Esophagus (tissue), 2 donors: ENCODE measurements at regions not wholly inside any gene's neighbourhood (a gene's known extent, or its start where the extent isn't known, plus 50 kb on each side); places are given as distances from the start of the nearest gene placed in this dataset.

ENCODE experiments used
- H3K27ac ChIP-seq, 2 donors: one replicate each; pipeline ENCODE4 v1.5.1; 2013; ENCODE audit warnings: low read depth in 2 of 2, mild to moderate bottlenecking in 2 of 2, inconsistent platforms in 1 of 2, low read length in 1 of 2, moderate library complexity in 1 of 2
- H3K27me3 ChIP-seq, 2 donors: one replicate each; pipeline ENCODE4 v1.6.1; 2013; ENCODE audit warnings: low read length in 2 of 2, control low read depth in 1 of 2, mild to moderate bottlenecking in 1 of 2; ENCODE audit not compliant: insufficient read depth in 2 of 2, control insufficient read depth in 1 of 2
- H3K36me3 ChIP-seq, 2 donors: one replicate each; pipeline ENCODE4 v1.6.1; 2013; ENCODE audit warnings: low read length in 1 of 2; ENCODE audit not compliant: control insufficient read depth in 2 of 2, insufficient read depth in 2 of 2
- H3K4me1 ChIP-seq, 2 donors: one replicate each; pipeline ENCODE4 v1.6.1; 2013; ENCODE audit warnings: low read length in 1 of 2; ENCODE audit not compliant: control insufficient read depth in 2 of 2, insufficient read depth in 2 of 2
- H3K4me3 ChIP-seq, 2 donors: one replicate each; pipeline ENCODE4 v1.5.1; 2013; ENCODE audit warnings: low read length in 2 of 2, mild to moderate bottlenecking in 2 of 2, low read depth in 1 of 2, moderate library complexity in 1 of 2
- H3K9me3 ChIP-seq, 2 donors: one replicate each; pipeline ENCODE4 v1.6.1; 2013; ENCODE audit warnings: mild to moderate bottlenecking in 2 of 2, low read depth in 1 of 2, low read length in 1 of 2, moderate library complexity in 1 of 2; ENCODE audit not compliant: control insufficient read depth in 2 of 2, insufficient read depth in 1 of 2
- WGBS, 2 donors: extraction: QIAGEN DNeasy Blood & Tissue Kit; methylation state at CpG; one replicate each; pipeline ENCODE4 v1.1.7; 2013; 5-methylcytosine and 5-hydroxymethylcytosine counted together
- donor health status: healthy with polysubstance abuse.
- donor health status: Bipolar disorder and iron deficiency.

- no peaks in the 10 kb centered on the region for H3K27me3 ChIP-seq
- no peaks in the 10 kb centered on the region for H3K4me1 ChIP-seq
- H3K4me3 ChIP-seq: no peak overlapping the region
- peaks cover 4% of the 10 kb centered on the region in 2 donors for H3K9me3 ChIP-seq
- H3K27ac ChIP-seq: no peak overlapping the region
- no peaks in the 10 kb centered on the region for H3K36me3 ChIP-seq
- WGBS, 2 donors: 60 to 61% methylated on average over 3 of the region's 3 CpGs
Observed at GRCh38 chr19:27918818-27919217, 1294.1 kb downstream of the UQCRFS1 start.

DNA sequence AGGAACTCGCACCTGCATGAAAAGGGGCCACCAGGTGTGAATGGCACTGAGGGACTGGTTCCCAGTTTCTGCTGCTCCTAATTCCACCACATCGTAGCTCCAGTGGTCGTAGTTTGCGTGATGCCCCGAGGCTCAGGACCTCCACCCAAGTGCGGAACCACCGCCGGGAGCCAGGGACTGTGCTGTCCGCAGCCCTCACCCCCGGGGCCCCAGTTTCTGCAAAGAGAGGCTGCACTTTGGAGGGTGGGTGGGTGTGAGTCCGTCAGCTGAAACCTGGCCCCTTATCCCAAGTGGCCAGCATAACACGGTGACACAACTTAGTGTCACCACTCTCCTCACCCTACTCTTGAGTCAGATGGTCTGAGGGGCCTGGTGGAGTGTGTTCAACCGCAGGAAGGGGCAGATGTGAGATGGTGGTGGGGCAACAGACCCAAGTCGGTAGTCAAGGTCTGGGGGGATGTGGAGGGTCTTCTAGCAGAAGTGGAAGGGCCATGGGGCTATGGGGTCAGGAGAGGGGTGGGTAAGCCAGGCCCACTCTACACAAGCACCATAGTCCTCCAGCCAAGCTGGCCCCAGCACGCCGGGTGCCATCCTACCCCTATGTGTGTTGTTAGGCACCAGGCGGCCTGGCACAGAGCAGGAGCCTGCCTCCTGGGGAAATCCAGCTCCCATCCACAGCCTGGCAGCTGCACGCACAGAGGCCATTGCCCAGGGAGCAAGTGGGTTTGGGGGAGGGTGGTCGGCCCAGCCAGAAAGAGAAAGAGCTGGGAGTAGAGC lies 1301.6 kb downstream of the UQCRFS1 start:
- 89 to 90% methylated on average over 19 of the region's 19 CpGs for WGBS, 2 donors
- no peak overlapping the region for H3K27ac ChIP-seq
- H3K4me1 ChIP-seq: no peaks in the 10 kb centered on the region
- H3K9me3 ChIP-seq: peaks cover 12 to 21% of the 10 kb centered on the region in 2 donors
- H3K4me3 ChIP-seq: no peak overlapping the region
- H3K27me3 ChIP-seq: no peaks in the 10 kb centered on the region
- H3K36me3 ChIP-seq: no peaks in the 10 kb centered on the region

DNA sequence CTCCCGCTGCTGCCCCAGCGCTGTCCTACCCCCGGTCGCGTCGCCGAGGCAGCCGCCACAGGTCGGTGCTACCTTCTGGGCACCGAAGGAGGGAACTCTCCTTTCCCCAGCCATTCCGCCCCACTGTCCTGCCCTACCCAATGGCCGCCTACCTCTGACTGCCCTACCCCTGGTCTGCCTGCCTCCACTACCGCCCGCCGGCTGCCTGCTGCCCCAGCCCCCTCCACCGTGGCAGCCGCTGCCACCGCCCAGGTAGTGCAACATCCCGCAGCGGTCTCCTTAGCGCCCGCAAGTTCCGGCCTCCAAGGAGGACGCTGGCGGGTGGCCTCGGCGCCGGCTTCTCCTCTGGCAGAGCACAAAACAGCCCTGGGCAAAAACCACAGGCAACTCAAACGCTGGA lies 1303.1 kb downstream of the UQCRFS1 start:
- H3K36me3 ChIP-seq: no peaks in the 10 kb centered on the region
- no peak overlapping the region for H3K27ac ChIP-seq
- no peaks in the 10 kb centered on the region for H3K27me3 ChIP-seq
- 92 to 94% methylated on average over 29 of the region's 29 CpGs for WGBS, 2 donors
- H3K4me3 ChIP-seq: no peak overlapping the region
- no peaks in the 10 kb centered on the region for H3K4me1 ChIP-seq
- H3K9me3 ChIP-seq: peaks cover 12 to 21% of the 10 kb centered on the region in 2 donors

DNA sequence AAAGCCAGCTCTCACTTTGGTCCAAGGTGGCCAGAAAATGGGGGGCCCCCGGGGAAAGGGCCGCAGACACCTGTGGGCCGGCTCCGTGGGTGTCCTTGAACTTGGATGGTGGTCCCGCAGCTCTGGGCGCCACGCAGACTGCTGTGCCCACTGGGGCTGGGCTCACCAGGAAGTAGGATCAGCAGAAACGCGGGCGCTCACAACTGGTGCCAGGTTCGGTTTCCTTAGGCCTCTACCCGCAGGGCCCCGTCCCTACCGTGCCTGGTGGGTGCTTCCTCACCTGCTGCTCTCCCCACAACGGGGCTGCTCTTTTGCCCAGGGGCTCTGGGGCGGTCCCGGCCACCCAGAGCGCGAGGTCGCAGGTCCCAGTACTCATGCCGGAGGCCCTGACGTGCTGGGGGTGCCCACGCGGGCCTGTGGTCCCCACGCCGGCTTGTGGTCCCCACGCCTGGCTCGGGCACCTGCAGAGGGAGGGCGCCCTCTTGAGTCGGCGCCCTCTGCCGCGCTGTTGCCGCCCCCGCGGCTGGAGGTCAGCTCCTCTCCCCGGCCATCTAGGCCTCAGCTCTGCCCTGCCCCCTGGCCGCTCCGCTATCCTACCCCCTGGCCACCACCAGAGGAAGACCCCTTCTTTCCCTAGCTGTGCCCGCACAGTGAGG lies 1303.6 kb downstream of the UQCRFS1 start:
- no peaks in the 10 kb centered on the region for H3K36me3 ChIP-seq
- no peaks in the 10 kb centered on the region for H3K4me1 ChIP-seq
- 84 to 87% methylated on average over 37 to 40 of the region's 40 CpGs for WGBS, 2 donors
- H3K9me3 ChIP-seq: peaks cover 12 to 21% of the 10 kb centered on the region in 2 donors
- no peaks in the 10 kb centered on the region for H3K27me3 ChIP-seq
- no peak overlapping the region for H3K4me3 ChIP-seq
- no peak overlapping the region for H3K27ac ChIP-seq

GRCh38 chr19:27906081-27906480 lies 1306.9 kb downstream of the UQCRFS1 start:
- Histone ChIP-seq H3K36me3 (no peaks in the 10 kb centered on the region), H3K27me3 (no peaks in the 10 kb centered on the region), H3K4me3 (no peak overlapping the region), H3K4me1 (no peaks in the 10 kb centered on the region), H3K27ac (no peak overlapping the region), H3K9me3 (peaks cover 7 to 18% of the 10 kb centered on the region in 2 donors)
- 74 to 77% methylated on average over 4 of the region's 4 CpGs for WGBS, 2 donors

DNA sequence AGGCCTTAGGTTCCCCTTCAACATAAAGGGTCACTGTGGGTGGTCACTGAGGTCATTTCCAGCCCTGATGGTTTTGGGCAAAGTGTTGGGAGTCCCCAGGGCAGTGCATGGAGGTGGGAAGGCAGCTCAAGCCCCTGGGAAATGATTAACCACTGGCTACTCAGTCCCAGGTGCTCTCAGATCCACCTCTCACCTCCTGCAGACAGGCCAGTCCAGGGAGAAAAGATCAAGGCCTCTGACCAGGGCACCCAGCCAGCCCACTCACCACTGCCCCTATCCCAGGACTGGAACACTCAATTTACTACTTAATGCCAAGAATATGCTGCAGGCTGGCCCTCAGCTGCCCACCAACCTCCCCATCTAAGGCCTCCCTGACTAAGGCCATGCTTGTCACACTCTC lies 1307.9 kb downstream of the UQCRFS1 start:
- no peak overlapping the region for H3K27ac ChIP-seq
- H3K9me3 ChIP-seq: peaks cover 6 to 12% of the 10 kb centered on the region in 2 donors
- H3K36me3 ChIP-seq: no peaks in the 10 kb centered on the region
- no peak overlapping the region for H3K4me3 ChIP-seq
- no peaks in the 10 kb centered on the region for H3K27me3 ChIP-seq
- no peaks in the 10 kb centered on the region for H3K4me1 ChIP-seq

DNA sequence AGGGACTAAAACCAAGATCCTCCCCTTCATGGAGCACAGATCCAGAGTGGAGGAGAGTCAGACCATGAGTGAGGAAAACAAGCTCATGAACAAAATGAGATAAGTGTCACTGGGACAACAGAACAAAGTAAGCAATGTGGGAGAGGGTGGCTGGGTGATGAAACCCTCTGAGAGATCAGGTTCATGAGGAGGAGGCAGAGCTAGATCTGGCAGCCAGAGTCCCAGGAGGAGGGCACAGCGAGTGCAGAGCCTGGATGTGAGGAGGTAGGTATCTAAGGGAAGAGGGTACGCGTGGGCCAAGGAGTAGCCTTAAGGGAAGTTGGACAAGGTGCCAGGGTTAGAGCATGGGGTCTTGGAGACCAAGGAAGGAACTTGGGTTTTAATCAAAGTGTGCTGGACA lies 1311.9 kb downstream of the UQCRFS1 start:
- H3K27me3 ChIP-seq: no peaks in the 10 kb centered on the region
- no peak overlapping the region for H3K27ac ChIP-seq
- WGBS, 2 donors: 76 to 82% methylated on average over 3 of the region's 3 CpGs
- no peaks in the 10 kb centered on the region for H3K4me1 ChIP-seq
- no peak overlapping the region for H3K4me3 ChIP-seq
- no peaks in the 10 kb centered on the region for H3K36me3 ChIP-seq
- H3K9me3 ChIP-seq: peaks cover 6 to 9% of the 10 kb centered on the region in 2 donors

DNA sequence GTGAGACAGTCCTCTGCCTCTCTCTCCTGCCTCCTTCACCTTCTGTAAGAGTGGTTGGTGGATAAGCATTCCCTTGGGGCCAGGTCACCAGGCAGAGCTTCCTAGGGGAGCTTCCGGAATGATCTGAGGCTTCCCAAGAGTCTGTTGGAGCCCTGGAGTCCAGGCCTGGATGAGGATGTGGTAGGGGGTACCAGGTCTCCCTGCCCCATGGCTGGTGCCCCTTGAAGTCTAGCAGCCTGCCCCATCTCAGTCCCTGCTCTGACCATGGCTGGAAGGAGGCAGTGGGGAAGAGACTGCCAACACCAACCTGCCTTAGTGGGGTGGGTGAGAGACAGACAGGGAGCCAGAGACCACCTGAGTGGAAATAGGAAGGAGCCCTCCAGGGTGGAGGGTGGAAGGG lies 1316.9 kb downstream of the UQCRFS1 start:
- 65 to 100% methylated on average over 1 of the region's 1 CpG for WGBS, 2 donors

DNA sequence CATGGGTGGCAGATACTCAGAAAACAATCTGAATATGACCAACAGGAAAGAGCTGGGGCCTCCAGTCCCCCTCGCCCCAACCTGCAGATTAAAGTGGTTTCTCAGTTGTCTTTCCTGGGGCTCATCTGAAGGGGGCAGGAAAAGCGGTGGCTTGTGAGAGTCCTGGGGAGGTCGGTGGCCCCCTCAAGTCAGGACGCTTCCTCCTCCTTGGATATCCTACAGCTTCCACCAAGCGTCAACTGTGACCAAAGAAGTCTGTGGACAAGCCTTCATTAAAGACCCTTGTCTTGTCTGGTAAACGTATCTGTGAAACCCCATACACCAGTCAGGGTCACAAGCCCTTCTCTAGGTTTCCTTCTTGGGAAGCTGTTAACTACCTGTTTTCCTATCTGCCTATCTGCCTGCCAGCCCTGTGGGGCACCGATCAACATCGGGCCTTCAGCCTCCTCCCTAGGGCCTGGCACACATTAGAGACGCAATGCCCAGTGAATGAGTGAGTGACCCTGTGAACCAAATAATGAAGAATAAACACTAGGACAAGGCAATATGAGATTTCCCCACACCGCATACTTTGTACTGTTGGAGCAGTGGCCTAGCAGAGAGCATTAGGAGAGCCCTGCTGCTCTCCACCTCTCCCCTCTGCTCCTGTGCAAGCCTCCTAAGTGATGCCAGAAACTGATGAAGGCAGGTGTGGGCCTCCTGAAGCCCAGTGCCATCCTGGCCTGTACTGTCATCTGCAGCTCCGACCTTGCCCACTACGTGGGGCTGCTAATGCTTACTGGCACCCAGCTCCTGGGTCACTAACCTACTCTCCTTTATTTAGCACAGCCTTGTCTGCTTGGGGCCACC lies 1317.8 kb downstream of the UQCRFS1 start:
- H3K36me3 ChIP-seq: no peaks in the 10 kb centered on the region
- H3K9me3 ChIP-seq: peaks cover 13 to 24% of the 10 kb centered on the region in 2 donors
- no peaks in the 10 kb centered on the region for H3K27me3 ChIP-seq
- no peaks in the 10 kb centered on the region for H3K4me1 ChIP-seq
- H3K4me3 ChIP-seq: no peak overlapping the region
- 78 to 80% methylated on average over 12 of the region's 12 CpGs for WGBS, 2 donors
- H3K27ac ChIP-seq: no peak overlapping the region

More for the DNA sequence above, 1316.9 kb downstream of the UQCRFS1 start:
- Histone ChIP-seq H3K27me3 (no peaks in the 10 kb centered on the region), H3K27ac (no peak overlapping the region), H3K4me1 (no peaks in the 10 kb centered on the region), H3K4me3 (no peak overlapping the region), H3K36me3 (no peaks in the 10 kb centered on the region), H3K9me3 (peaks cover 9 to 23% of the 10 kb centered on the region in 2 donors)
